Ovary (tissue), 7 donors: ENCODE measurements at regions not wholly inside any gene's neighbourhood (a gene's known extent, or its start where the extent isn't known, plus 50 kb on each side); places are given as distances from the start of the nearest gene placed in this dataset.

Experiments
- DNase-seq, 5 donors: peaks; one replicate each; pipeline ENCODE4 v3.0.0-alpha.2; 2019 to 2020
- H3K27ac ChIP-seq, 2 donors: fragments of 200-600 bp; one replicate each; pipeline versions ENCODE4 v1.5.1 to v1.8.0; 2019 to 2022
- H3K27me3 ChIP-seq: fragments of 200-600 bp; one replicate; pipeline ENCODE4 v1.8.0; 2022
- H3K36me3 ChIP-seq: fragments of 200-600 bp; sonication (generic); one replicate; pipeline ENCODE4 v1.5.1; 2019
- H3K4me1 ChIP-seq: one replicate; pipeline ENCODE4 v1.8.1; 2013; ENCODE audit warnings: mild to moderate bottlenecking, moderate library complexity; ENCODE audit not compliant: insufficient read depth
- H3K4me3 ChIP-seq: fragments of 200-600 bp; sonication (generic); one replicate; pipeline ENCODE4 v1.5.1; 2017
- H3K9me3 ChIP-seq, 2 donors: fragments of 200-600 bp in 1 of 2; sonication (generic) in 1 of 2; one replicate each; pipeline versions ENCODE4 v1.5.1 to v1.8.1; 2013 to 2019; ENCODE audit warnings: mild to moderate bottlenecking in 1 of 2, moderate library complexity in 1 of 2
- EP300 ChIP-seq: sonication (generic); formaldehyde crosslinking; IDR thresholded peaks from one replicate; pipeline ENCODE4 v1.6.1; 2017; ENCODE audit warnings: antibody characterized with exemption
- POLR2A ChIP-seq: fragments of 450-650 bp; IDR thresholded peaks from one replicate; pipeline ENCODE4 v1.6.1; 2017; ENCODE audit warnings: antibody characterized with exemption, mild to moderate bottlenecking, moderate library complexity
- WGBS, 3 donors: extraction: QIAGEN DNeasy Blood & Tissue Kit in 1 of 3; methylation state at CpG; one replicate each; pipeline versions ENCODE4 v1.1.5 to v1.1.7; 2013 to 2017; 5-methylcytosine and 5-hydroxymethylcytosine counted together
- intact Hi-C, 4 donors: fragments of 100-400 bp; cut with DNase I; formaldehyde crosslinking; loops; one replicate each; pipeline versions ENCODE4 v1.11.0 to v1.15.1; 2022 to 2023
- TF ChIP-seq, protein P1 (sequence below), 3 donors: fragments of 450-650 bp in 2 of 3; fragments of 200-600 bp in 1 of 3; IDR thresholded peaks; one replicate each; pipeline versions ENCODE4 v1.5.1 to v1.8.0; 2016 to 2022; ENCODE audit warnings: antibody characterized with exemption in 3 of 3, mild to moderate bottlenecking in 1 of 3
- donor health status: DM: no; HTN: no; CAD: no; lungs with moderate emphysema.
- donor health status: DM: no; HTN: no; CAD: no.
- donor health status: Bipolar disorder and iron deficiency.
- donor health status: DM: no; HTN: no; CAD: no.
- donor health status: DM: yes; HTN: yes; CAD: no.

DNA sequence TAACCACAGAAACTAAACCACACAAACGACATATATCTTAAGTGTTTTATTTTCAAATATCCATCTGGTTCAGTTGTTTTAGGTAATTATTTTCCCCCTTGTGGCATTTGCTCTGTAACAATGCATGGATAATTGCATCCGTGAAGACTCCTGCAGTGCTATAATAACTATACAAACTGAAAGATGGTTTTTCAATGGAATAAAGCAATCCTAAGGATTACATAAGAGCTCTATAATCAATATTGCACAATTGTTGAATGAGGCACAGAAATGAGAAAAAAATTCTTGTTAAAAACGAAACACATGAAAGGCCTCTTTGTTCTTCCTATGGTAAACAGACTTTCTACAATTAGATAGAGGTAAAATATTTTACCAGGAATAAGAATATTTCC, 446.0 kb upstream of the EPHA3 start:
- Histone ChIP-seq H3K27ac (no peak overlapping the region), H3K9me3 (no peaks in the 10 kb centered on the region), H3K27me3 (no peaks in the 10 kb centered on the region), H3K36me3 (no peaks in the 10 kb centered on the region), H3K4me1 (no peaks in the 10 kb centered on the region), H3K4me3 (no peak overlapping the region)
- 61 to 76% (median 73%) methylated on average over 3 of the region's 3 CpGs for WGBS, 3 donors
- DNase-seq = no peak
- intact Hi-C loops = no loop called here
- no peak for TF ChIP-seq EP300
- TF ChIP-seq, protein P1, sequence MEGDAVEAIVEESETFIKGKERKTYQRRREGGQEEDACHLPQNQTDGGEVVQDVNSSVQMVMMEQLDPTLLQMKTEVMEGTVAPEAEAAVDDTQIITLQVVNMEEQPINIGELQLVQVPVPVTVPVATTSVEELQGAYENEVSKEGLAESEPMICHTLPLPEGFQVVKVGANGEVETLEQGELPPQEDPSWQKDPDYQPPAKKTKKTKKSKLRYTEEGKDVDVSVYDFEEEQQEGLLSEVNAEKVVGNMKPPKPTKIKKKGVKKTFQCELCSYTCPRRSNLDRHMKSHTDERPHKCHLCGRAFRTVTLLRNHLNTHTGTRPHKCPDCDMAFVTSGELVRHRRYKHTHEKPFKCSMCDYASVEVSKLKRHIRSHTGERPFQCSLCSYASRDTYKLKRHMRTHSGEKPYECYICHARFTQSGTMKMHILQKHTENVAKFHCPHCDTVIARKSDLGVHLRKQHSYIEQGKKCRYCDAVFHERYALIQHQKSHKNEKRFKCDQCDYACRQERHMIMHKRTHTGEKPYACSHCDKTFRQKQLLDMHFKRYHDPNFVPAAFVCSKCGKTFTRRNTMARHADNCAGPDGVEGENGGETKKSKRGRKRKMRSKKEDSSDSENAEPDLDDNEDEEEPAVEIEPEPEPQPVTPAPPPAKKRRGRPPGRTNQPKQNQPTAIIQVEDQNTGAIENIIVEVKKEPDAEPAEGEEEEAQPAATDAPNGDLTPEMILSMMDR (IDR thresholded peaks at IDR 0.05) = no peak
- no peak for TF ChIP-seq POLR2A

DNA sequence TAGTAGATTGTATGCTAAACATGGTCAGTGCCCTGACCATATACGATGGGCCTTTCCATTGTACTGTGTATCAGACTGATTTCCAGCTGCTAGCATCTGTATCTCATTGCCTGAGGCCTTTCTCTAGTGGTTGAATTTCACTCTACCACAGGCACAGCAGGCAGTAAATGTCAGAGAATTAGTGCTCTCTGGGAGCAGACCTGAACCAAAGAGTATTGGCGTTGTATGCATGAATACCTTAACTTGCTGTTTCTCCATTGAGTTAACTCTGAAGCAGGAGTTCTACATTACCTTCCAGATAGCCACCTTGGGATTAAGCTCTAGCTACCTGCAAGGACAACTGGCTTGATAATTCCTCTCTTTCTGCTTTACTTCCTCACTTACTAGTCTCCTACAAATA, 439.2 kb upstream of the EPHA3 start:
- Histone ChIP-seq H3K4me3 (no peak overlapping the region), H3K27ac (no peak overlapping the region), H3K4me1 (no peaks in the 10 kb centered on the region), H3K36me3 (no peaks in the 10 kb centered on the region), H3K9me3 (no peaks in the 10 kb centered on the region), H3K27me3 (no peaks in the 10 kb centered on the region)
- no peak for DNase-seq
- intact Hi-C loops = no loop called here
- 88 to 97% (median 94%) methylated on average over 2 of the region's 2 CpGs for WGBS, 3 donors
- TF ChIP-seq EP300 = no peak
- TF ChIP-seq POLR2A = no peak
- TF ChIP-seq, protein P1 (IDR thresholded peaks at IDR 0.05) = no peak

DNA sequence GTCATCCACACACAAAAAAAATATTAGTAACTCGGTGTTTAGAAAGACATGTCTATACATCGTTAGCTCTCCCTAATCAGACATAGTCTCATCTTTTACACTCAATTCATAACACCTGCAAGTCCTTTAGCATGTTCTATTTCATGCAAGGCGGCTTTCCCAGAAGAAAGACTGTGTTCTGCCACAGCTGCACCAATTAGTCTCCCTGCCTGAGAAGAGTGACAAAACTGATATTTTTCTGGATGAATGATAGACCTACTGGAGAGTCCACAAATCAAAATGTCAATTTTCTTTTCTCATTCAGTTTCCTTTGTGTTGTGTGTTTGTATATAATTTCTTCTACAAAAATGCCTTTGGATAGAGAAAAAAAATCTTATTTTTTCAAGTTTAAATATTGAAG, 435.8 kb upstream of the EPHA3 start:
- no peaks in the 10 kb centered on the region for H3K9me3 ChIP-seq
- no peak for DNase-seq
- H3K36me3 ChIP-seq = no peaks in the 10 kb centered on the region
- no peak overlapping the region for H3K4me3 ChIP-seq
- H3K27ac ChIP-seq = no peak overlapping the region
- WGBS, 3 donors = 55 to 65% (median 64%) methylated on average over 3 of the region's 3 CpGs
- TF ChIP-seq POLR2A = no peak
- TF ChIP-seq EP300 = no peak
- TF ChIP-seq, protein P1 (IDR thresholded peaks at IDR 0.05) = no peak
- no peaks in the 10 kb centered on the region for H3K4me1 ChIP-seq
- intact Hi-C loops = no loop called here
- no peaks in the 10 kb centered on the region for H3K27me3 ChIP-seq

DNA sequence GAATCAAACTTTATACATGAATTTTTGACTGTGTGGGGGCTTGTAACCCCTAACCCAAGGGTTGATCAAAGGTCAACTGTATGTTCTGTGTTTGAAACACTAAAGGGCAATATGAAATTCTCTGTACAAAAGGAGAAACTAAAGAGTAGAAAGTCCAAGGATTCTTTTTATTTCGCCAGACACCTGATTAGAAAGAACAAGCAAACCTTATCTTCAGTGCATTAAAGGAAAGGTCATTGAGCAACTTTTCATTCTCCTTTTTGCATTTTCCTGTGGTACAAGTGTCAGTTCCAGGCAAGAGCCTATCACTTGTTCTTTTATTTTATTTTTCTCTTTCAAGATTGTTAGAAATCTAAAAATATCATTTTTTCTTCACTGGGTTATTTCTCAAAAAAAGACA, 430.1 kb upstream of the EPHA3 start:
- H3K27ac ChIP-seq = no peak overlapping the region
- intact Hi-C loops = loop anchor here in 1 of 4 donors (5.0 kb wide), 1 partner anchor 100 kb away; no protein-coding TSS in a partner anchor
- no peaks in the 10 kb centered on the region for H3K27me3 ChIP-seq
- no peaks in the 10 kb centered on the region for H3K36me3 ChIP-seq
- no peak overlapping the region for H3K4me3 ChIP-seq
- TF ChIP-seq, protein P1 (IDR thresholded peaks at IDR 0.05) = no peak
- TF ChIP-seq POLR2A = no peak
- TF ChIP-seq EP300 = no peak
- H3K9me3 ChIP-seq = no peaks in the 10 kb centered on the region
- 60 to 75% (median 68%) methylated on average over 1 of the region's 1 CpG for WGBS, 3 donors
- no peak for DNase-seq
- no peaks in the 10 kb centered on the region for H3K4me1 ChIP-seq
